ENCODE measurements at regions not wholly inside any gene's neighbourhood (a gene's known extent, or its start where the extent isn't known, plus 50 kb on each side); places are given as distances from the start of the nearest gene placed in this dataset.
"Not testable (repeated sequence)": the region's sequence is repeated elsewhere in the genome, so short reads cannot be mapped to it uniquely, and the experiment has no call there.

- Mint-ChIP-seq H3K4me1 (no peaks in the 10 kb centered on the region), H3K27me3 (no peaks in the 10 kb centered on the region), H3K27ac (no peak overlapping the region), H3K9me3 (no peaks in the 10 kb centered on the region), H3K36me3 (ENCODE audit: low read depth) (no peaks in the 10 kb centered on the region), H3K4me3 (no peak overlapping the region)
- ChIA-PET CTCF (no interaction called here), POLR2A (no interaction called here)
- DNase-seq, result no peak
Measured at GRCh38 chr3:87448558-87448957, 172.2 kb upstream of the POU1F1 start.

GRCh38 chr3:87446849-87447387, 170.5 kb upstream of the POU1F1 start:
- ChIA-PET POLR2A (no interaction called here), CTCF (no interaction called here)
- no peaks in the 10 kb centered on the region for H3K9me3 Mint-ChIP-seq
- H3K4me1 Mint-ChIP-seq, result no peaks in the 10 kb centered on the region
- H3K4me3 Mint-ChIP-seq, result no peak overlapping the region
- no peak for DNase-seq
- no peaks in the 10 kb centered on the region for H3K36me3 Mint-ChIP-seq (ENCODE audit: low read depth)
- no peak overlapping the region for H3K27ac Mint-ChIP-seq
- H3K27me3 Mint-ChIP-seq, result no peaks in the 10 kb centered on the region

- H3K9me3 Mint-ChIP-seq, result no peaks in the 10 kb centered on the region
- POLR2A ChIA-PET, result no interaction called here
- H3K36me3 Mint-ChIP-seq (ENCODE audit: low read depth), result no peaks in the 10 kb centered on the region
- no peak overlapping the region for H3K4me3 Mint-ChIP-seq
- H3K27ac Mint-ChIP-seq, result no peak overlapping the region
- DNase-seq, result no peak
- CTCF ChIA-PET, result no interaction called here
- peaks cover 2% of the 10 kb centered on the region for H3K27me3 Mint-ChIP-seq
- no peaks in the 10 kb centered on the region for H3K4me1 Mint-ChIP-seq
Measured at GRCh38 chr3:87442470-87442869, 166.1 kb upstream of the POU1F1 start.

GRCh38 chr3:87437765-87438164, 161.4 kb upstream of the POU1F1 start:
- peaks cover 2% of the 10 kb centered on the region for H3K27me3 Mint-ChIP-seq
- DNase-seq, result no peak
- no peak overlapping the region for H3K27ac Mint-ChIP-seq
- POLR2A ChIA-PET, result no interaction called here
- H3K36me3 Mint-ChIP-seq (ENCODE audit: low read depth), result no peaks in the 10 kb centered on the region
- CTCF ChIA-PET, result no interaction called here
- H3K4me1 Mint-ChIP-seq, result peaks cover 2% of the 10 kb centered on the region
- H3K4me3 Mint-ChIP-seq, result no peak overlapping the region
- no peaks in the 10 kb centered on the region for H3K9me3 Mint-ChIP-seq

GRCh38 chr3:87436781-87437543, 160.6 kb upstream of the POU1F1 start:
- H3K27ac Mint-ChIP-seq, result no peak overlapping the region
- peaks cover 2% of the 10 kb centered on the region for H3K4me1 Mint-ChIP-seq
- DNase-seq, result no peak
- ChIA-PET CTCF (no interaction called here), POLR2A (no interaction called here)
- H3K27me3 Mint-ChIP-seq, result peaks cover 2% of the 10 kb centered on the region
- no peaks in the 10 kb centered on the region for H3K36me3 Mint-ChIP-seq (ENCODE audit: low read depth)
- no peaks in the 10 kb centered on the region for H3K9me3 Mint-ChIP-seq
- no peak overlapping the region for H3K4me3 Mint-ChIP-seq

- ChIA-PET CTCF (no interaction called here), POLR2A (no interaction called here)
- Mint-ChIP-seq H3K9me3 (no peaks in the 10 kb centered on the region), H3K4me1 (peaks cover 2% of the 10 kb centered on the region), H3K4me3 (no peak overlapping the region), H3K36me3 (ENCODE audit: low read depth) (no peaks in the 10 kb centered on the region), H3K27me3 (no peaks in the 10 kb centered on the region), H3K27ac (no peak overlapping the region)
- DNase-seq, result no peak
Measured at GRCh38 chr3:87435926-87436620, 159.7 kb upstream of the POU1F1 start.

- POLR2A ChIA-PET; H3K36me3 Mint-ChIP-seq (ENCODE audit: low read depth); H3K4me3 Mint-ChIP-seq; DNase-seq; H3K27me3 Mint-ChIP-seq; H3K9me3 Mint-ChIP-seq; H3K4me1 Mint-ChIP-seq; CTCF ChIA-PET; H3K27ac Mint-ChIP-seq: not testable (repeated sequence)
Measured at GRCh38 chr3:87433445-87433844, 157.1 kb upstream of the POU1F1 start.

GRCh38 chr3:87426918-87427317, 150.5 kb upstream of the POU1F1 start:
- no peaks in the 10 kb centered on the region for H3K36me3 Mint-ChIP-seq (ENCODE audit: low read depth)
- H3K9me3 Mint-ChIP-seq, result no peaks in the 10 kb centered on the region
- no peak overlapping the region for H3K27ac Mint-ChIP-seq
- H3K4me3 Mint-ChIP-seq, result no peak overlapping the region
- no peaks in the 10 kb centered on the region for H3K27me3 Mint-ChIP-seq
- H3K4me1 Mint-ChIP-seq, result no peaks in the 10 kb centered on the region
- POLR2A ChIA-PET, result no interaction called here
- CTCF ChIA-PET, result no interaction called here
- DNase-seq, result no peak

- no peaks in the 10 kb centered on the region for H3K36me3 Mint-ChIP-seq (ENCODE audit: low read depth)
- no peak for DNase-seq
- H3K9me3 Mint-ChIP-seq, result no peaks in the 10 kb centered on the region
- H3K27me3 Mint-ChIP-seq, result no peaks in the 10 kb centered on the region
- H3K4me1 Mint-ChIP-seq, result no peaks in the 10 kb centered on the region
- ChIA-PET CTCF (no interaction called here), POLR2A (no interaction called here)
- H3K4me3 Mint-ChIP-seq, result no peak overlapping the region
- H3K27ac Mint-ChIP-seq, result no peak overlapping the region
Measured at GRCh38 chr3:87425056-87425455, 148.7 kb upstream of the POU1F1 start.

- Mint-ChIP-seq H3K27me3 (no peaks in the 10 kb centered on the region), H3K27ac (no peak overlapping the region), H3K4me3 (no peak overlapping the region), H3K4me1 (no peaks in the 10 kb centered on the region), H3K36me3 (ENCODE audit: low read depth) (no peaks in the 10 kb centered on the region), H3K9me3 (no peaks in the 10 kb centered on the region)
- ChIA-PET CTCF (interaction anchor here (1.2 kb wide), 1 partner anchor 72 kb away, joined by 3 read pairs; no protein-coding TSS in a partner anchor), POLR2A (no interaction called here)
- DNase-seq, result no peak
Measured at GRCh38 chr3:87423336-87423735, 147.0 kb upstream of the POU1F1 start.

- Mint-ChIP-seq H3K4me3 (no peak overlapping the region), H3K4me1 (no peaks in the 10 kb centered on the region), H3K27me3 (no peaks in the 10 kb centered on the region), H3K36me3 (ENCODE audit: low read depth) (no peaks in the 10 kb centered on the region), H3K9me3 (no peaks in the 10 kb centered on the region), H3K27ac (no peak overlapping the region)
- DNase-seq, result no peak
- CTCF ChIA-PET, result interaction anchor here (1.2 kb wide), 1 partner anchor 71 kb away, joined by 3 read pairs; no protein-coding TSS in a partner anchor
- POLR2A ChIA-PET, result no interaction called here
Measured at GRCh38 chr3:87422333-87422732, 145.9 kb upstream of the POU1F1 start.

GRCh38 chr3:87420171-87420570, 143.8 kb upstream of the POU1F1 start:
- CTCF ChIA-PET, result no interaction called here

GRCh38 chr3:87414271-87414670, 137.9 kb upstream of the POU1F1 start:
- Mint-ChIP-seq H3K4me1 (no peaks in the 10 kb centered on the region), H3K27me3 (no peaks in the 10 kb centered on the region), H3K4me3 (no peak overlapping the region), H3K27ac (no peak overlapping the region), H3K9me3 (no peaks in the 10 kb centered on the region), H3K36me3 (ENCODE audit: low read depth) (no peaks in the 10 kb centered on the region)
- no peak for DNase-seq
- ChIA-PET CTCF (no interaction called here), POLR2A (interaction anchor here (0.6 kb wide), 2 partner anchors 23 to 516 kb away, joined by 3 read pairs; no protein-coding TSS in a partner anchor)

More at GRCh38 chr3:87420171-87420570, 143.8 kb upstream of the POU1F1 start:
- Mint-ChIP-seq H3K27ac (no peak overlapping the region), H3K4me1 (no peaks in the 10 kb centered on the region), H3K4me3 (no peak overlapping the region), H3K27me3 (no peaks in the 10 kb centered on the region), H3K36me3 (ENCODE audit: low read depth) (no peaks in the 10 kb centered on the region), H3K9me3 (no peaks in the 10 kb centered on the region)
- POLR2A ChIA-PET, result no interaction called here
- DNase-seq, result no peak

GRCh38 chr3:87413814-87414213, 137.4 kb upstream of the POU1F1 start:
- H3K27ac Mint-ChIP-seq, result no peak overlapping the region
- no peaks in the 10 kb centered on the region for H3K36me3 Mint-ChIP-seq (ENCODE audit: low read depth)
- ChIA-PET POLR2A (interaction anchor here (0.6 kb wide), 1 partner anchor 22 kb away, joined by 3 read pairs; no protein-coding TSS in a partner anchor), CTCF (no interaction called here)
- H3K27me3 Mint-ChIP-seq, result no peaks in the 10 kb centered on the region
- no peak for DNase-seq
- no peaks in the 10 kb centered on the region for H3K4me1 Mint-ChIP-seq
- no peak overlapping the region for H3K4me3 Mint-ChIP-seq
- no peaks in the 10 kb centered on the region for H3K9me3 Mint-ChIP-seq

All from activated CD4-positive, alpha-beta memory T cell treated with anti-CD3 and anti-CD28 coated beads, Interleukin-2, amount 10 ng/mL, durations not matched to agents 7 days and 5 days (primary cell).